DND-41 (cell line): ENCODE measurements at regions not wholly inside any gene's neighbourhood (a gene's known extent, or its start where the extent isn't known, plus 50 kb on each side); places are given as distances from the start of the nearest gene placed in this dataset.

Experiments
- ATAC-seq: fragments of 200-7000 bp; cut with Tn5 transposase; 3 replicates; pipeline ENCODE4 v1.9.1; 2021; ENCODE audit warnings: low read depth; ENCODE audit not compliant: insufficient read depth
- DNase-seq: peaks from one replicate; pipeline ENCODE4 v3.0.0-alpha.2; 2020
- H2AFZ ChIP-seq: 2 replicates; pipeline ENCODE4 v1.6.0; 2012; ENCODE audit warnings: low read depth, low read length
- H3K27ac ChIP-seq: 2 replicates; pipeline ENCODE4 v1.5.1; 2012; ENCODE audit warnings: low read length, inconsistent platforms
- H3K27me3 ChIP-seq: fragments of 200-600 bp; sonication (generic); 2 replicates; pipeline ENCODE4 v1.6.0; 2012; ENCODE audit warnings: low read length, mild to moderate bottlenecking, inconsistent platforms; ENCODE audit not compliant: insufficient read depth, poor library complexity
- H3K36me3 ChIP-seq: 2 replicates; pipeline ENCODE4 v1.5.1; 2012; ENCODE audit warnings: low read length, inconsistent platforms; ENCODE audit not compliant: insufficient read depth
- H3K4me1 ChIP-seq: 2 replicates; pipeline ENCODE4 v1.5.1; 2012; ENCODE audit warnings: mild to moderate bottlenecking, low read length; ENCODE audit not compliant: insufficient read depth
- H3K4me2 ChIP-seq: 2 replicates; pipeline ENCODE4 v1.6.0; 2012; ENCODE audit warnings: mild to moderate bottlenecking, moderate library complexity, low read length, inconsistent platforms; ENCODE audit not compliant: insufficient read depth
- H3K4me3 ChIP-seq, 2 experiments: fragments of 200-600 bp in 1 of 2; shearing (Covaris generic) in 1 of 2; 2 replicates each; pipeline ENCODE4 v1.5.1; 2012 to 2016; ENCODE audit warnings: inconsistent platforms in 2 of 2, low read length in 2 of 2, mild to moderate bottlenecking in 2 of 2, low read depth in 1 of 2, moderate library complexity in 1 of 2
- H3K79me2 ChIP-seq: 2 replicates; pipeline ENCODE4 v1.6.0; 2012; ENCODE audit warnings: low read length, inconsistent platforms; ENCODE audit not compliant: insufficient read depth
- H3K9ac ChIP-seq: 2 replicates; pipeline ENCODE4 v1.6.0; 2012; ENCODE audit warnings: low read depth, mild to moderate bottlenecking, inconsistent platforms, low read length, moderate library complexity
- H3K9me3 ChIP-seq: 2 replicates; pipeline ENCODE4 v1.5.1; 2012; ENCODE audit warnings: low read length, moderate library complexity, mild to moderate bottlenecking, inconsistent platforms; ENCODE audit not compliant: insufficient read depth, severe bottlenecking
- H4K20me1 ChIP-seq: 2 replicates; pipeline ENCODE4 v1.6.0; 2012; ENCODE audit warnings: low read length; ENCODE audit not compliant: insufficient read depth
- EZH2 ChIP-seq: IDR thresholded peaks from 3 replicates; pipeline ENCODE4 v1.6.1; 2012; ENCODE audit warnings: borderline replicate concordance, low read depth, mild to moderate bottlenecking, moderate library complexity, low read length, inconsistent platforms; ENCODE audit not compliant: severe bottlenecking
- TF ChIP-seq, protein P1 (sequence below): IDR thresholded peaks from 2 replicates; pipeline ENCODE4 v1.5.1; 2012; ENCODE audit warnings: borderline replicate concordance, low read length, moderate library complexity, mild to moderate bottlenecking; ENCODE audit not compliant: poor library complexity, severe bottlenecking; ENCODE audit errors: extremely low read depth

- Histone ChIP-seq H3K4me1 (peaks cover 36% of the 10 kb centered on the region), H4K20me1 (no peaks in the 10 kb centered on the region), H3K9me3 (no peaks in the 10 kb centered on the region), H3K4me3 (no peak overlapping the region), H3K27me3 (no peaks in the 10 kb centered on the region), H3K36me3 (no peaks in the 10 kb centered on the region), H3K79me2 (no peaks in the 10 kb centered on the region), H3K9ac (no peak overlapping the region), H2AFZ (no peak overlapping the region), H3K4me2 (no peak overlapping the region), H3K27ac (peak overlapping the region; percentile 46)
- TF ChIP-seq, protein P1, sequence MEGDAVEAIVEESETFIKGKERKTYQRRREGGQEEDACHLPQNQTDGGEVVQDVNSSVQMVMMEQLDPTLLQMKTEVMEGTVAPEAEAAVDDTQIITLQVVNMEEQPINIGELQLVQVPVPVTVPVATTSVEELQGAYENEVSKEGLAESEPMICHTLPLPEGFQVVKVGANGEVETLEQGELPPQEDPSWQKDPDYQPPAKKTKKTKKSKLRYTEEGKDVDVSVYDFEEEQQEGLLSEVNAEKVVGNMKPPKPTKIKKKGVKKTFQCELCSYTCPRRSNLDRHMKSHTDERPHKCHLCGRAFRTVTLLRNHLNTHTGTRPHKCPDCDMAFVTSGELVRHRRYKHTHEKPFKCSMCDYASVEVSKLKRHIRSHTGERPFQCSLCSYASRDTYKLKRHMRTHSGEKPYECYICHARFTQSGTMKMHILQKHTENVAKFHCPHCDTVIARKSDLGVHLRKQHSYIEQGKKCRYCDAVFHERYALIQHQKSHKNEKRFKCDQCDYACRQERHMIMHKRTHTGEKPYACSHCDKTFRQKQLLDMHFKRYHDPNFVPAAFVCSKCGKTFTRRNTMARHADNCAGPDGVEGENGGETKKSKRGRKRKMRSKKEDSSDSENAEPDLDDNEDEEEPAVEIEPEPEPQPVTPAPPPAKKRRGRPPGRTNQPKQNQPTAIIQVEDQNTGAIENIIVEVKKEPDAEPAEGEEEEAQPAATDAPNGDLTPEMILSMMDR, result no peak
- peak; percentile 61; the same call in 2 of the 3 replicates for ATAC-seq
- DNase-seq, result peak; percentile 58
Observed at GRCh38 chr4:152106113-152106763, 345.4 kb upstream of the GATB start.

DNA sequence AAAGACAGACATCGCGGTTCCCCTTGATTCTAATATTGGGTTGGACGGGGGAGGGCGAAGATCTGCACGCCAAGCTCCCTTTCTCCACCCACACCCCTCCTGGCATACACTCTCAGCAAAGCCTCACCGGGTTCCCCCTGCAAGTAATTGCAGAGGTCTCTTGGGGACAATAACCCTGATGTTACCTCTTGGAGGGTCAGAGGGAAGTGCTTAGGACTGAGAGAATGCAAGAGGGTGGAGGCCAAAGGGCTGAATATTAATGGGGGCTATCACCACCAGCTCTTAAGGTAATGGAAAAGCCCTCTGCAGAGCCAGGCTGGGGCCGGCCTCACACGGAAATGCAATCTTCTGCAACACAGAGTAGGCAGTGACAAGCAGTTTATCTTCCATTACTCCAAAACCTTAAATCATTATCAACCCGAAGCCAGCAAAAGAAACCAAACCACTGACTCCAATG lies 344.1 kb upstream of the GATB start:
- DNase-seq, result no peak
- Histone ChIP-seq H3K79me2 (no peaks in the 10 kb centered on the region), H4K20me1 (no peaks in the 10 kb centered on the region), H3K9ac (no peak overlapping the region), H3K36me3 (no peaks in the 10 kb centered on the region), H3K4me2 (no peak overlapping the region), H3K27me3 (no peaks in the 10 kb centered on the region), H3K4me1 (peaks cover 49% of the 10 kb centered on the region), H3K27ac (no peak overlapping the region), H3K9me3 (no peaks in the 10 kb centered on the region), H2AFZ (no peak overlapping the region), H3K4me3 (no peak overlapping the region)
- TF ChIP-seq, protein P1, result no peak
- no peak for TF ChIP-seq EZH2
- ATAC-seq, result no peak

DNA sequence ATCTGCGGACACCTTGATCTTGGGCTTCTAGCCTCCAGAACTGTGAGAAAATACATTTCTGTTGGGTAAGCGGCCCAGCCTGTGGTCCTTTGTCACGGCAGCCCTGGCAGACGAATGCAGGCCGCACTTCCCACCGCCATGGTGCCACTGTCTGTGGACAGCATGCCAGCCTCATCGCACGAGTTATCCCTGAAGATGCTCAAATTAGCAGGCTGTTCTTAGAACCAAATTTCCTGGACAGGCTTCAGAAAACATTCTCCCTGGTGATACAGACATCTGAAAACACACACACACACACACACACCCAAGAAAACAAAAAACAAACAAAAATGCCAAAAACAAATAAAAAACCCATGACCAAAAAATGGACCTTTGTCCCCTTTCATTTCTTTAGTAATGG lies 343.5 kb upstream of the GATB start:
- no peak for ATAC-seq
- no peak overlapping the region for H3K4me2 ChIP-seq
- no peak for TF ChIP-seq EZH2
- TF ChIP-seq, protein P1, result no peak

More for the DNA sequence above, 343.5 kb upstream of the GATB start:
- Histone ChIP-seq H4K20me1 (no peaks in the 10 kb centered on the region), H3K9ac (no peak overlapping the region), H2AFZ (no peak overlapping the region), H3K9me3 (no peaks in the 10 kb centered on the region), H3K4me1 (peaks cover 50% of the 10 kb centered on the region), H3K4me3 (no peak overlapping the region), H3K36me3 (no peaks in the 10 kb centered on the region), H3K27ac (peak overlapping the region; percentile 11; the same call in 1 of the 2 replicates), H3K79me2 (no peaks in the 10 kb centered on the region), H3K27me3 (no peaks in the 10 kb centered on the region)
- no peak for DNase-seq
